ENCODE measurements at regions not wholly inside any gene's neighbourhood (a gene's known extent, or its start where the extent isn't known, plus 50 kb on each side); places are given as distances from the start of the nearest gene placed in this dataset.

GRCh38 chrX:150192816-150193215 lies 170.3 kb upstream of the MAMLD1 start:
- H2AFZ ChIP-seq (ENCODE audit: low read length) = no peak overlapping the region
- no peaks in the 10 kb centered on the region for H3K27me3 ChIP-seq (ENCODE audit: control insufficient read depth in 1 of 2, insufficient read depth in 2 of 2, low read length in 2 of 2)
- no peak for ATAC-seq
- ChIA-PET POLR2A (no interaction called here), CTCF (ENCODE audit: low intra/inter-chr PET ratio, low total read pairs) (no interaction called here)
- FAIRE-seq = no peak
- H3K9ac ChIP-seq (ENCODE audit: insufficient read depth, low read depth, low read length) = no peak overlapping the region
- intact Hi-C loops (cut with micrococcal nuclease; ENCODE audit: unreplicated experiment) (no loop called here), in situ Hi-C loops (cut with HindIII; ENCODE audit: extremely low pct_ligation_motif_present, low pct_unique_long_range_greater_than_20kb) (no loop called here)
- no peak overlapping the region for H3K4me3 ChIP-seq (replicated peaks in 1 of 3; ENCODE audit: insufficient read depth in 1 of 3, low read depth in 2 of 3, low read length in 3 of 3)
- H3K79me2 ChIP-seq (ENCODE audit: insufficient read depth, low read length) = no peaks in the 10 kb centered on the region
- H4K20me1 ChIP-seq (ENCODE audit: insufficient read depth, low read length) = no peaks in the 10 kb centered on the region
- no peak overlapping the region for H3K27ac ChIP-seq (ENCODE audit: extremely low read length, insufficient read depth, low read length)
- BruUV-seq (replicated peaks) = no TSS peak
- no peaks in the 10 kb centered on the region for H3K9me3 ChIP-seq (ENCODE audit: low read length)
- no peak for DNase-seq (ENCODE audit: low spot score)
- H3K4me1 ChIP-seq (ENCODE audit: insufficient read depth, low read length) = no peaks in the 10 kb centered on the region
- no peak for TF ChIP-seq ZNF543 (CRISPR knock-in tag; IDR thresholded peaks at IDR 0.05)
- no peak for TF ChIP-seq ZNF510 (CRISPR knock-in tag; IDR thresholded peaks at IDR 0.05; ENCODE audit: low read depth)
- no peak for TF ChIP-seq HIC2 (CRISPR knock-in tag; IDR thresholded peaks at IDR 0.05; ENCODE audit: low read depth)
- TF ChIP-seq ZNF296 (CRISPR knock-in tag; conservative IDR thresholded peaks at IDR 0.05) = no peak
- no peak for TF ChIP-seq KDM1A (CRISPR knock-in tag; IDR thresholded peaks at IDR 0.05)
- TF ChIP-seq ELF1 (CRISPR knock-in tag; IDR thresholded peaks at IDR 0.05) = no peak
- TF ChIP-seq HOXA3 (CRISPR knock-in tag; IDR thresholded peaks at IDR 0.05) = no peak
- no peak for TF ChIP-seq CREB3 (CRISPR knock-in tag; IDR thresholded peaks at IDR 0.05)
- no peak for TF ChIP-seq HES4 (CRISPR knock-in tag; IDR thresholded peaks at IDR 0.05; ENCODE audit: borderline replicate concordance)
- no peak for TF ChIP-seq ERF (CRISPR knock-in tag; IDR thresholded peaks at IDR 0.05)
- no peak for TF ChIP-seq ZC3H13 (CRISPR knock-in tag; IDR thresholded peaks at IDR 0.05)
- no peak for TF ChIP-seq CHD2 (IDR thresholded peaks at IDR 0.05; ENCODE audit: low read depth, low read length)
- TF ChIP-seq ZNF7 (CRISPR knock-in tag; IDR thresholded peaks at IDR 0.05) = no peak
- no peak for TF ChIP-seq SAFB2 (CRISPR knock-in tag; IDR thresholded peaks at IDR 0.05; ENCODE audit: borderline replicate concordance, low read depth)
- TF ChIP-seq ZNF691 (CRISPR knock-in tag; IDR thresholded peaks at IDR 0.05; ENCODE audit: borderline replicate concordance, low read depth) = no peak
- no peak for TF ChIP-seq BATF2 (CRISPR knock-in tag; IDR thresholded peaks at IDR 0.05)
- TF ChIP-seq ZFP90 (CRISPR knock-in tag; IDR thresholded peaks at IDR 0.05; ENCODE audit: borderline replicate concordance) = no peak
- no peaks in the 10 kb centered on the region for H3K36me3 ChIP-seq (replicated peaks in 1 of 2; ENCODE audit: control insufficient read depth in 1 of 2, insufficient read depth in 2 of 2, low read length in 2 of 2)
- 42% methylated on average over 5 of the region's 5 CpGs for WGBS (ENCODE audit: low lambda C conversion rate)
- no peak overlapping the region for H3K4me2 ChIP-seq (ENCODE audit: low read depth, low read length)

Measured in HepG2 (cell line).